MCF 10A (cell line): ENCODE measurements at regions not wholly inside any gene's neighbourhood (a gene's known extent, or its start where the extent isn't known, plus 50 kb on each side); places are given as distances from the start of the nearest gene placed in this dataset.

Experiments
- BruUV-seq: library from RNA; stranded (reverse); fragments of 400-500 nt; replicated peaks from 2 replicates; lab custom pipeline; 2021; lab: Mats Ljungman, UMichigan
- CTCF ChIA-PET: fragments of 300-600 bp; sonication (Branson Sonifier 250); formaldehyde crosslinking; extraction: SDS; loops from one replicate; lab custom pipeline; 2021; ENCODE audit warnings: antibody characterized with exemption, inconsistent platforms; lab: Yijun Ruan, JAX
- POLR2A ChIA-PET: fragments of 300-600, 350-650 bp; sonication (Branson Sonifier 250); formaldehyde crosslinking; extraction: SDS; loops from one replicate; lab custom pipeline; 2020; ENCODE audit warnings: antibody characterized with exemption, inconsistent platforms; lab: Yijun Ruan, JAX
- DNase-seq: peaks from one replicate; pipeline ENCODE4 v3.0.0-alpha.2; 2018; ENCODE audit not compliant: unreplicated experiment
- H3K27ac Mint-ChIP-seq: one replicate; pipeline ENCODE4 v1.8.0; 2022; ENCODE audit warnings: mild to moderate bottlenecking, low read depth, mixed read lengths; ENCODE audit not compliant: unreplicated experiment
- H3K27me3 Mint-ChIP-seq: one replicate; pipeline ENCODE4 v1.8.0; 2022; ENCODE audit warnings: mixed read lengths; ENCODE audit not compliant: insufficient read depth, unreplicated experiment
- H3K36me3 Mint-ChIP-seq: one replicate; pipeline ENCODE4 v1.8.0; 2022; ENCODE audit warnings: mild to moderate bottlenecking, moderate library complexity, mixed read lengths; ENCODE audit not compliant: insufficient read depth, unreplicated experiment
- H3K4me1 Mint-ChIP-seq: one replicate; pipeline ENCODE4 v1.8.0; 2022; ENCODE audit warnings: mixed read lengths; ENCODE audit not compliant: insufficient read depth, unreplicated experiment
- H3K4me3 Mint-ChIP-seq: one replicate; pipeline ENCODE4 v1.8.0; 2022; ENCODE audit warnings: mild to moderate bottlenecking, moderate library complexity, mixed read lengths; ENCODE audit not compliant: unreplicated experiment
- H3K9me3 Mint-ChIP-seq: one replicate; pipeline ENCODE4 v1.8.0; 2022; ENCODE audit warnings: mixed read lengths; ENCODE audit not compliant: unreplicated experiment
- CTCF ChIP-seq: fragments of 200-600 bp; IDR thresholded peaks from one replicate; pipeline ENCODE4 v1.8.0; 2022; ENCODE audit warnings: antibody characterized with exemption, mild to moderate bottlenecking; ENCODE audit not compliant: unreplicated experiment
- intact Hi-C: fragments of 100-400 bp; cut with micrococcal nuclease; formaldehyde crosslinking; loops from 2 replicates; pipeline ENCODE4 v1.14.1; 2022

- ChIA-PET CTCF (interaction anchor here (0.6 kb wide), 1 partner anchor 1243 kb away, joined by 3 read pairs; no protein-coding TSS in a partner anchor), POLR2A (no interaction called here)
- DNase-seq: no peak
- BruUV-seq: no TSS peak
- Mint-ChIP-seq H3K4me1 (no peaks in the 10 kb centered on the region), H3K4me3 (no peak overlapping the region), H3K27me3 (peaks cover 37% of the 10 kb centered on the region), H3K27ac (no peak overlapping the region), H3K9me3 (no peaks in the 10 kb centered on the region), H3K36me3 (no peaks in the 10 kb centered on the region)
- intact Hi-C loops: no loop called here
- no peak for TF ChIP-seq CTCF
These were observed 474.6 kb upstream of the MMS22L start for GRCh38 chr6:97757575-97757974.

GRCh38 chr6:97765461-97765860, 482.4 kb upstream of the MMS22L start:
- ChIA-PET CTCF (no interaction called here), POLR2A (no interaction called here)
- intact Hi-C loops: no loop called here
- H3K36me3 Mint-ChIP-seq: peaks cover 6% of the 10 kb centered on the region
- BruUV-seq: no TSS peak
- no peak for TF ChIP-seq CTCF
- H3K4me3 Mint-ChIP-seq: no peak overlapping the region
- DNase-seq: peak; percentile 28
- H3K27ac Mint-ChIP-seq: no peak overlapping the region
- H3K27me3 Mint-ChIP-seq: peaks cover 46% of the 10 kb centered on the region
- peaks cover 6% of the 10 kb centered on the region for H3K4me1 Mint-ChIP-seq
- no peaks in the 10 kb centered on the region for H3K9me3 Mint-ChIP-seq

GRCh38 chr6:97771372-97771771, 488.4 kb upstream of the MMS22L start:
- peaks cover 78% of the 10 kb centered on the region for H3K27me3 Mint-ChIP-seq
- ChIA-PET CTCF (no interaction called here), POLR2A (no interaction called here)
- H3K4me3 Mint-ChIP-seq: no peak overlapping the region
- TF ChIP-seq CTCF: no peak
- H3K27ac Mint-ChIP-seq: no peak overlapping the region
- intact Hi-C loops: no loop called here
- DNase-seq: no peak
- H3K36me3 Mint-ChIP-seq: peaks cover 6% of the 10 kb centered on the region
- peaks cover 3% of the 10 kb centered on the region for H3K4me1 Mint-ChIP-seq
- no TSS peak for BruUV-seq
- no peaks in the 10 kb centered on the region for H3K9me3 Mint-ChIP-seq

- no peak for DNase-seq
- H3K9me3 Mint-ChIP-seq: no peaks in the 10 kb centered on the region
- no TSS peak for BruUV-seq
- POLR2A ChIA-PET: no interaction called here
- no peak overlapping the region for H3K27ac Mint-ChIP-seq
- TF ChIP-seq CTCF: no peak
- H3K4me3 Mint-ChIP-seq: no peak overlapping the region
- H3K27me3 Mint-ChIP-seq: peaks cover 67% of the 10 kb centered on the region
- CTCF ChIA-PET: no interaction called here
- peaks cover under 1% of the 10 kb centered on the region for H3K36me3 Mint-ChIP-seq
- intact Hi-C loops: no loop called here
- no peaks in the 10 kb centered on the region for H3K4me1 Mint-ChIP-seq
These were observed 492.0 kb upstream of the MMS22L start for GRCh38 chr6:97775012-97775411.
